ENCODE measurements at regions not wholly inside any gene's neighbourhood (a gene's known extent, or its start where the extent isn't known, plus 50 kb on each side); places are given as distances from the start of the nearest gene placed in this dataset.

DNA sequence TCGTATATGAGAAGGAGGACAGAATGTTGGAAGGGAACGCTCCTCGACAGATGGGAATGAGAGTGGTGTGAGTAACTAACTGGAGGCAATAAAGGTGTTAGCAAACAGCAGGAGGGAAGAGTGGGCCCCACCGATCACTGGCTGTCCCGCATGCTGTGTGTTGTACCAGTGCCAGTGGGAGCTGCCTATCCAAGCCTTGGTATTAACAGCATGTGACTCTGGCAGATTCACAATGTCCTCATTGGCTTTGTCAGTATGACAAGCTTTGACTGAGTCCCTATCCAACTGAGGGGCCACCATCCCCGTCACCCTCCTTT lies 188.3 kb downstream of the NRIP1 start:
- H3K36me3 ChIP-seq (ENCODE audit: control insufficient read depth, insufficient read depth, low read length) = no peaks in the 10 kb centered on the region
- TF ChIP-seq CTCF (IDR thresholded peaks at IDR 0.05; ENCODE audit: insufficient read depth, low read depth, low read length) = no peak
- ChIA-PET POLR2A (interaction anchor here (0.5 to 0.6 kb wide), 3 partner anchors 10 to 189 kb away, joined by 3 read pairs; partner anchors contain the start of gene NRIP1), CTCF (interaction anchor here (0.7 to 0.9 kb wide), 2 partner anchors 14 to 16 kb away, joined by 3 read pairs; no protein-coding TSS in a partner anchor)
- H3K4me3 ChIP-seq (ENCODE audit: low read depth, low read length) = no peak overlapping the region
- DNase-seq (ENCODE audit: low read depth) = no peak
- H3K27me3 ChIP-seq (ENCODE audit: control insufficient read depth, insufficient read depth, low read length) = no peaks in the 10 kb centered on the region; the same call in 1 of the 2 replicates

GRCh38 chr21:14875704-14876523 lies 188.9 kb downstream of the NRIP1 start:
- ChIA-PET CTCF (interaction anchor here (0.9 kb wide), 1 partner anchor 16 kb away, joined by 3 read pairs; no protein-coding TSS in a partner anchor), POLR2A (interaction anchor here (0.6 kb wide), 1 partner anchor 25 kb away, joined by 3 read pairs; no protein-coding TSS in a partner anchor)
- Histone ChIP-seq H3K27me3 (ENCODE audit: control insufficient read depth, insufficient read depth, low read length) (no peaks in the 10 kb centered on the region; the same call in 1 of the 2 replicates), H3K36me3 (ENCODE audit: control insufficient read depth, insufficient read depth, low read length) (no peaks in the 10 kb centered on the region), H3K4me3 (ENCODE audit: low read depth, low read length) (no peak overlapping the region)
- DNase-seq (ENCODE audit: low read depth) = no peak
- no peak for TF ChIP-seq CTCF (IDR thresholded peaks at IDR 0.05; ENCODE audit: insufficient read depth, low read depth, low read length)

DNA sequence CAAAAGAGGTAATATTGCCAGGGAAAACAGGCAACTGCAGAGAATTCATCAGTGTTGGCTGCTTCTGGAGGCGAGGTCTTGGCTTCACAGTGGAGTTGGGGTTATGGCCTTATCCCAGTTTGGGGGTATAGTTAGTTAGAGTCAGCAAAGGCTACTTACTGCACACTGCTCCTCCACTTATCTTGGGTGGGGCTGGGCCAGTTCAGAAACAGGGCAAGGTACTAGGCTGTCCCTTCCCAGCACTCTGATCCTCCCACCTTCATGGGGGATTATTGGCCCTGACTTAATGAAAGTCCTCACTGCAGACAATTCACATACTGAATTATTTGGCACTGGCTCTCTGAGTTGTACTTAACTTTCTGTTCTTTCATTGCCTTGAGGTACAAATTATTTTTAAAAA lies 189.6 kb downstream of the NRIP1 start:
- Histone ChIP-seq H3K27me3 (ENCODE audit: control insufficient read depth, insufficient read depth, low read length) (no peaks in the 10 kb centered on the region; the same call in 1 of the 2 replicates), H3K4me3 (ENCODE audit: low read depth, low read length) (no peak overlapping the region), H3K36me3 (ENCODE audit: control insufficient read depth, insufficient read depth, low read length) (no peaks in the 10 kb centered on the region)
- TF ChIP-seq CTCF (IDR thresholded peaks at IDR 0.05; ENCODE audit: insufficient read depth, low read depth, low read length) = no peak
- no peak for DNase-seq (ENCODE audit: low read depth)
- POLR2A ChIA-PET = no interaction called here
- CTCF ChIA-PET = interaction anchor here (0.6 to 0.7 kb wide), 2 partner anchors 608 to 1284 kb away, joined by 3 read pairs; no protein-coding TSS in a partner anchor

- no peak for DNase-seq (ENCODE audit: low read depth)
- no peak for TF ChIP-seq CTCF (IDR thresholded peaks at IDR 0.05; ENCODE audit: insufficient read depth, low read depth, low read length)
- no peaks in the 10 kb centered on the region for H3K27me3 ChIP-seq (ENCODE audit: control insufficient read depth, insufficient read depth, low read length)
- no peak overlapping the region for H3K4me3 ChIP-seq (ENCODE audit: low read depth, low read length)
- POLR2A ChIA-PET = no interaction called here
- CTCF ChIA-PET = interaction anchor here (0.6 to 0.7 kb wide), 2 partner anchors 608 to 1285 kb away, joined by 3 read pairs; no protein-coding TSS in a partner anchor
- H3K36me3 ChIP-seq (ENCODE audit: control insufficient read depth, insufficient read depth, low read length) = no peaks in the 10 kb centered on the region
Measured at GRCh38 chr21:14874379-14874778, 190.4 kb downstream of the NRIP1 start.

DNA sequence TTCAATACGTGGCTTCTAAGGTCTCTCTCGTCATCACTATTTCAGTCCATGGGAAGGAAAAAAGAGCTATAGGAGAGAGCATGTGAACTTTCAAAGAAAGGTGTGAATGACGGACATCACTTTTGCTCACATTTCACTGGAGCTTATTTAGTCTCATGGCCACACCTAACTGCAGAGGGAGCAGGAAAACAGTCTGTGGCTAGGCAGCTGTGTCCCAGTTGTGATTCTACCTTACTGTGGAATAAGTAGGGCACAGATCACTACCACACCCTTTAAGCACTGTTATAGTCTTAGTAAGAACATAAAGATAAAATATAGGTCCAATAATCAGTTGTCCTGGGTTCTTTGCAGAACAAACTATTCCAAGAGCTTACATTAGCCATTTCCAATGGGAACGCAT lies 192.9 kb downstream of the NRIP1 start:
- DNase-seq (ENCODE audit: low read depth) = no peak
- Histone ChIP-seq H3K27me3 (ENCODE audit: control insufficient read depth, insufficient read depth, low read length) (no peaks in the 10 kb centered on the region), H3K36me3 (ENCODE audit: control insufficient read depth, insufficient read depth, low read length) (no peaks in the 10 kb centered on the region), H3K4me3 (ENCODE audit: low read depth, low read length) (no peak overlapping the region)
- CTCF ChIA-PET = interaction anchor here (0.7 to 0.8 kb wide), 2 partner anchors 11 to 15 kb away, joined by 3 read pairs; no protein-coding TSS in a partner anchor
- no peak for TF ChIP-seq CTCF (IDR thresholded peaks at IDR 0.05; ENCODE audit: insufficient read depth, low read depth, low read length)
- POLR2A ChIA-PET = no interaction called here
